ENCODE measurements at regions not wholly inside any gene's neighbourhood (a gene's known extent, or its start where the extent isn't known, plus 50 kb on each side); places are given as distances from the start of the nearest gene placed in this dataset.
"Not testable (repeated sequence)": the region's sequence is repeated elsewhere in the genome, so short reads cannot be mapped to it uniquely, and the experiment has no call there.

GRCh38 chr6:86193821-86194220 lies 551.1 kb upstream of the SYNCRIP start:
- no peak overlapping the region for H3K4me3 ChIP-seq
- H3K9me3 ChIP-seq = no peaks in the 10 kb centered on the region
- H3K27me3 ChIP-seq = no peaks in the 10 kb centered on the region
- intact Hi-C loops (cut with DNase I) = no loop called here
- TF ChIP-seq CTCF (IDR thresholded peaks at IDR 0.05) = no peak
- TF ChIP-seq POLR2A (IDR thresholded peaks at IDR 0.05) = no peak
- ATAC-seq (no peak), DNase-seq (no peak)
- H3K27ac ChIP-seq = no peak overlapping the region
- 78% methylated on average over 3 of the region's 3 CpGs for WGBS (ENCODE audit: insufficient coverage, low coverage, low lambda C conversion rate, missing lambda C conversion rate)
- H3K36me3 ChIP-seq = no peaks in the 10 kb centered on the region
- H3K4me1 ChIP-seq = no peaks in the 10 kb centered on the region

DNA sequence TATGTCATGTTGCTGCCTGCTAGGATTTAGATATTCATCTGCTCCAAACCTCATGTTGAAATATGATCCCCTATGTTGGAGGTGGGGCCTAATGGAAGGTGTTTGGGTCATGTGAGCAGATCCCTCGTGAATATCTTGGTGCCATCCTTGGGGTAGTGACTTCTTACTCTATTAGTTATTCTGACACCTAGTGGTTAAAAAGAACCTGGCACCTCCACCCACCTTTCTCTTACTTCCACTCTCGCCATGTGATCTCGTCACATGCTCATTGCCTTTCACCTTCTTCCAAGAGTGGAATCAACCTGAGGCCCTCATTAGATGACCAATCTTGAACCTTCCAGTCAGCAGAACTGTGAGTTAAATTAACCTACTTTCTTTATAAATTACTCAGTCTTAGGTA lies 549.4 kb upstream of the SYNCRIP start:
- DNase-seq (no peak), ATAC-seq (peak; percentile 73 to 81 (median 77))
- WGBS (ENCODE audit: insufficient coverage, low coverage, low lambda C conversion rate, missing lambda C conversion rate) = 34% methylated on average over 3 of the region's 3 CpGs
- Histone ChIP-seq H3K27ac (no peak overlapping the region), H3K9me3 (no peaks in the 10 kb centered on the region), H3K4me1 (no peaks in the 10 kb centered on the region), H3K36me3 (no peaks in the 10 kb centered on the region), H3K4me3 (no peak overlapping the region), H3K27me3 (peaks cover 0 to 5% of the 10 kb centered on the region in 2 donors)
- TF ChIP-seq CTCF (IDR thresholded peaks at IDR 0.05) (peak; percentile 31 to 51 (median 44)), POLR2A (IDR thresholded peaks at IDR 0.05) (no peak)
- intact Hi-C loops (cut with DNase I) = no loop called here

- 33% methylated on average over 9 of the region's 9 CpGs for WGBS (ENCODE audit: insufficient coverage, low coverage, low lambda C conversion rate, missing lambda C conversion rate)
- ATAC-seq, H3K36me3 ChIP-seq, H3K4me1 ChIP-seq, H3K9me3 ChIP-seq, H3K27ac ChIP-seq, H3K4me3 ChIP-seq, H3K27me3 ChIP-seq: not testable (repeated sequence)
- intact Hi-C loops (cut with DNase I) = loop anchor here in 1 of 2 donors (10.0 kb wide), 1 partner anchor 250 kb away; no protein-coding TSS in a partner anchor
- peak; percentile 44 to 62 (median 53) for TF ChIP-seq CTCF (IDR thresholded peaks at IDR 0.05)
- peak; percentile 63 to 76 (median 68) for DNase-seq
These were observed 532.5 kb upstream of the SYNCRIP start for GRCh38 chr6:86175149-86175548.

GRCh38 chr6:86154852-86155251 lies 512.2 kb upstream of the SYNCRIP start:
- ATAC-seq (no peak), DNase-seq (no peak)
- no peaks in the 10 kb centered on the region for H3K4me1 ChIP-seq
- intact Hi-C loops (cut with DNase I) = no loop called here
- TF ChIP-seq CTCF (IDR thresholded peaks at IDR 0.05) = no peak
- TF ChIP-seq POLR2A (IDR thresholded peaks at IDR 0.05) = no peak
- no peaks in the 10 kb centered on the region for H3K36me3 ChIP-seq
- H3K9me3 ChIP-seq = no peaks in the 10 kb centered on the region
- H3K27ac ChIP-seq = no peak overlapping the region
- no peaks in the 10 kb centered on the region for H3K27me3 ChIP-seq
- no peak overlapping the region for H3K4me3 ChIP-seq

- Histone ChIP-seq H3K27me3 (no peaks in the 10 kb centered on the region), H3K4me3 (no peak overlapping the region), H3K4me1 (no peaks in the 10 kb centered on the region), H3K9me3 (no peaks in the 10 kb centered on the region), H3K36me3 (no peaks in the 10 kb centered on the region), H3K27ac (no peak overlapping the region)
- no peak for ATAC-seq
- intact Hi-C loops (cut with DNase I) = no loop called here
- 27% methylated on average over 3 of the region's 3 CpGs for WGBS (ENCODE audit: insufficient coverage, low coverage, low lambda C conversion rate, missing lambda C conversion rate)
- no peak for TF ChIP-seq CTCF (IDR thresholded peaks at IDR 0.05)
- DNase-seq = no peak
These were observed 510.8 kb upstream of the SYNCRIP start for GRCh38 chr6:86153521-86153920.

Data from right lobe of liver (tissue), 6 donors.